LoVo (cell line): ENCODE measurements at regions not wholly inside any gene's neighbourhood (a gene's known extent, or its start where the extent isn't known, plus 50 kb on each side); places are given as distances from the start of the nearest gene placed in this dataset.
"Not testable (repeated sequence)": the region's sequence is repeated elsewhere in the genome, so short reads cannot be mapped to it uniquely, and the experiment has no call there.

Source experiments
- DNase-seq: peaks from one replicate; pipeline ENCODE4 v3.0.0-alpha.2; 2016; ENCODE audit warnings: low spot score

DNA sequence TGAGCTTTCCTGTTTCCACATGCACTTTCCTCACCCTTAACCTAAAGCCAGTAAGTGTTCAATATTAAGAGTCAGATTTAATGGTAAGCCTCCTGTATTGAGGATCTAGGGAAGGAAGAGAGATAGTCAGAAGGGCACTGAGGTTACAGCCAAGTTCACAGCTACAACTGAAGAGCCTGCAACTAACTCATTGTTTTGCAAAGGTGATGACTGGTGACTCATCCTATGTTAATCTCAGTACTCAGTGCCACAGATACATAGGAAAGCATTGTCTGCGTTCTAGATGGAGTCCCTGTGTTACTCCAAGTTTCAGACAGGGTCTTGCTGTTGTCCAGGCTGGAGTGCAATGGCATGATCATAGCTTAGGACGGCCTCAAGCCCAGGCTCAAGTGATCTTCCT is 157.0 kb upstream of the RBM19 start:
- no peak for DNase-seq

DNA sequence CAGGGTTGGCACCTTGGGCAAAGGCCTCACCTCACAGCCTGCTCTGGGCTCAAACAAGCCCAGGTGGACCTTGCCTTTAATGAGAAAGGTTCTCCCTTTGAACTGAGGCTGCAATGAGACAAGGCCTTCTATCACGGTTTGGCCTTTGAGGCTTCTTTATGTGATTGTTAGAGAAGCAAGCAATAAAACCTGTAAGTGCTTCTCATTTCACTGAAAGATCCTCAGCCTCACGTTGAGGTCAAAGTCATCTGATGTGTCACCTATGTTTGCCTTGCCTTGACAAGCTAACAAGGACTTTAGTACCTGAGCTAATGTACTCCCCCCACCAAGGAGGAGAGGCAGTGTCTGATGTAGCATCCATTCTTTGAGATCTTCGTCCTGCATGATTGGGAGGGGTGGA is 155.9 kb upstream of the RBM19 start:
- DNase-seq: no peak

DNA sequence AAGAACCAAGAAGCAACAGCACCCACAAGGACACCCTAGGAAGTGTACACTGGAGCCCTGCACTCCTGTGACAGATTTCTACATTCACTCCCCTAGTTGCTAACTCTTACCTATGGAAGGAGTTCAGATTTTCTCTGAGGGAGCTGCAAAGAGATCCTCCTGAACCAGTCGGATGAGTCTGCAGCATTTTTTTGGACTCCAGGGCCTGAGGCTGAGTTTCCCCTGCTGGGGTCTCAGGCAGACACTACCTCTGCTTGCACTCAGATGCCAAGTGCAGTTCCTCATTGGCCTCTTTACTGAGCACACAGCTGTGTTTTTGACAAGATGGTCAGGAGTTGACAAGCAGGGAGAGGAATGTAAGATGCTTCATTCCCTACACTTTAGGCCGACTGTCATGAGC is 153.2 kb upstream of the RBM19 start:
- no peak for DNase-seq

DNA sequence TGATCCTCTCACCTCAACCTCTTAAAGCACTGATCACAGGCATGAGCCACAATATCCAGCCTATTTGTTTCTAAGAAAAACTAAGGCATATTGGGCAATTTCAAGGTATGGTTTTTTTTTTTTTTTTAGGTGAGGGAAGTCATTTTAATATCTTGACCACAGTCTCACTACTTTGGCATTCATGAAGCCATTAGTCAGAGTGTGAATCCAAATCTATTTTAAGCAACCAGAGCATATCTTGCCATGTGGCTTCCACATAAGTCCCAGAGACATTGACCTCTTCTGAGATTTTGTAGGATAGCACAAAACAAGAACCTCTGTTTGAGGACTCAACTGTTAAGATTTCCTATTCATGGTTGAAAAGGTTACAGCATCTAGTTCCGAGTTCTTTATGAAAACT is 130.3 kb upstream of the RBM19 start:
- no peak for DNase-seq

DNA sequence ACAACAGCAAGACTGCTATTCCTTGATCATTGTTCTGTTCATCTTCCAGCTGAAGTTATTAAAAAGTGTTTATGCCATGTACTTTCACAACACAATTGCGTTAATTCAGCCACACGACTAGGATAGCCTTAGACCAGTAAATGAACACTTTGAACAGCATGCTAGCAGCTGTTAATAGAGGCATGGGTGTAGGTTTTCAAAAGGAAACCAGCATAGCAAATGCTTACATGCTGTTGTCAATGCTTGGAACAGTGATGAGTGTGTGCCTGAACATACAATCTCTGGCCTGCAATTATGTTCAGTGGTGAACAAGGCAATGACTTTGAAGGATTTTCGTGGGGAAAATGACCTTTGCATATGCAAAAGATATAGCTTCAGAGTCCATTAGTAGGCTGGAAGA is 127.4 kb upstream of the RBM19 start:
- no peak for DNase-seq

DNA sequence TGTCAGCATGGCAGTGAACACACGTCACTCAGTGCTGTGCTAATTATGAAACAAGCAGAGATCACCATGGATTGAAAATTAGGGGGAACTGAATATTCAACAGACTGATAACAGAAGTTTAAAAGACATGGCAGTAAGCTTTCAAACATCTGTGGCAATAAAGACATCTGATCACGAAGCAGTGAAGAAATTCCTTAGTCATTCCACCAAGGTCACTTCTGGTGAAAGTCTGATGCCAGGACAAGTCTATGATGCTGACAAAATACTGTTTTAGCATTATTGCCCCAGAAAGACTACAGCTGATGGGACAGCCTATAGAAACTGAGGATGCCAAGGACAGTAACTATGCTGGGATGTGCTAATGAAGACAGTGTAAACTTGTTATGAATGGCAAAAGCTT is 126.9 kb upstream of the RBM19 start:
- no peak for DNase-seq

DNA sequence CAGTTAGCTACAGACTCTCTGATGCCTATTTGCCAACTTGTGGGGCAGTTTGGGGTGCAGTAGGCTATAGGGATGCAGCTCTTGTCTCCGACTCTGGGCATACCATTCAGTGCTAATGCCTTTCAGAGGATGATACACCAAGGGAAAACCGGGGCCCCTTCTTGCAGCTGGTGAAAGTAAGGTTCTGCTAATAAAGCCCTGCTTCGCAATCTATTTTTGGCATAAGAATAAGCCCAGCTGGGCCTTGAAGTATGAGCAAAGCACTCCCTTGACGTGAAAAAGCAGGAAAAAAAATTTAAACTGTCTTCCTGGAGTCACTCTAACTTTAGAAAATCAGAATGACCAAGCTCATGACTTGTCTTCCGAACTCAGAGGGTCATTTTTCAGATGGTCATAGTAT is 124.1 kb upstream of the RBM19 start:
- no peak for DNase-seq

DNA sequence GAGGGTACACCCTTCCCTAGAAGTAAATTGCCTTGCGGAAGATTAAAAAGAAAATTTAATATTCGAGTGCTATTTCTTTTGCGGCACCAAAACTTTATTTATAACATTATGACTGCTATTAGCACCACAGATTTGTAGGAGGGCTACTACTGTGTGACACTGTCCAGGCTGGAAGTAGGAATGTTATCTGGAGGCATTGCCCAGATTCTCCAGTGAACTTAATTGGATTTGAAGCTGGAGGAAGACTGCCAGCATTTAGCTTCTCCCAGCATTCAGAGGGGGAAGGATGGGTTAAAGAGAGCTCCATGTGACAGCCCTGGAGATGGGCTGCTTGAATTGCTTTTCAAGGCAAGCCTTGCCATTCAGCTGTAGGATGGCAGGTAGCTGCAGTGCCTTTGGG is 107.0 kb upstream of the RBM19 start:
- no peak for DNase-seq

DNA sequence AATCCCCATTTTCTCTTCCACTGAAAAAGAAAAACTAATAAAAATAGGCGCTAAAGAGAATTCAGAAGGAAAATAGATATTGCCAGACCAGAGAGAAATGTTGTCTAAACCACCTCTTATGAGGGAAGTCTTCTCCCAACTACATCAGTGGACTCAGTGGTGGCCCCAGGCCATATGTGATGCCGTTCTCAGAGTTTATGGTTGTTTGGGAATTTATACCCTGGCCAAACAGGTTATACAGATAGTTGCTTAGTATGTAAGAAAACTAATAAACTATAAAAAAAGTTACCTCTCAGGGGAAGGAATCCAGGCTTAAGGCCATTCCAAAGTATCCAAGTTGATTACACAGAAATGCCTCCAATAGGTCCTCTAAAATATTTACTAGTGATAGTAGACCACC is 103.4 kb upstream of the RBM19 start:
- no peak for DNase-seq

DNA sequence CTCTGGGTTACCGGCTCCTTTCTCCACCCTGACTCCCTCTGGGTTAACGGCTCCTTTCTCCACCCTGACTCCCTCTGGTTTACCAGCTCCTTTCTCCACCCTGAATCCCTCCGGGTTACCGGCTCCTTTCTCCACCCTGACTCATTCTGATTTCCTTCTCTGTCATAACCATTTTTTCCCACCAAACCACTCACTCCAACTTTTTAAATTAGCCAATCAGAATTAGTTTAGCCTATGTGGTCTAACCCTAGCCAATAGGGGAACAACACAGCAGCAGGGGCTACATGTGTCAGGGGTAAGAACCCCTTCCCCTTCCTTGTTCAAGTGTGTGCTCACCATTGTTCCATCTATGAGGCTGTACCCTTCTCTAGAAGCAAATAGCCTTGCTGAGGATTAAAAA is 98.4 kb upstream of the RBM19 start:
- DNase-seq: no peak

DNA sequence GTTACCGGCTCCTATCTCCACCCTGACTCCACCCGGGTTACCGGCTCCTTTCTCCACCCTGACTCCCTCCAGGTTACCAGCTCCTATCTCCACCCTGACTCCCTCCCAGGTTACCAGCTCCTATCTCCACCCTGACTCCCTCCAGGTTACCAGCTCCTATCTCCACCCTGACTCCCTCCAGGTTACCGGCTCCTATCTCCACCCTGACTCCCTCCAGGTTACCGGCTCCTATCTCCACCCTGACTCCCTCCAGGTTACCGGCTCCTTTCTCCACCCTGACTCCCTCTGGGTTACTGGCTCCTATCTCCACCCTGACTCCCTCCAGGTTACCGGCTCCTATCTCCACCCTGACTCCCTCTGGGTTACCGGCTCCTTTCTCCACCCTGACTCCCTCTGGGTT is 97.9 kb upstream of the RBM19 start:
- not testable (repeated sequence) for DNase-seq

DNA sequence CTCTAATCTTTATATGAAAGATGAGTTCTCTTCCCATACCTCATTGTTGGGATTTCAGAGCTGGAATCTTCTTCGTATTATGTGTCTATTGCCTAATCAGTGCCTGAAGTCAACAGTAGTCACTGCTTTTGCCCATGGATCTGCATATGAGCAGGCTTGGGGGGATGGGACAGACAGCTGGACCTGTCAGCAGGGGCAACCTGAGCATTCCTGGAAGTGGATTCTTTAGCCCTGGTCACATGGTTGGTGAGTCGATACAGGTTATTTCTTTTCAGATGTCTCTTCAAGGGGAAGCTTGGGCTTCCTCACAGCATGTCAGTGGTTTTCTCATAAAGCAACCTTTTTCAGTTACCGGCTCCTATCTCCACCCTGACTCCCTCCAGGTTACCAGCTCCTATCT is 97.3 kb upstream of the RBM19 start:
- no peak for DNase-seq

DNA sequence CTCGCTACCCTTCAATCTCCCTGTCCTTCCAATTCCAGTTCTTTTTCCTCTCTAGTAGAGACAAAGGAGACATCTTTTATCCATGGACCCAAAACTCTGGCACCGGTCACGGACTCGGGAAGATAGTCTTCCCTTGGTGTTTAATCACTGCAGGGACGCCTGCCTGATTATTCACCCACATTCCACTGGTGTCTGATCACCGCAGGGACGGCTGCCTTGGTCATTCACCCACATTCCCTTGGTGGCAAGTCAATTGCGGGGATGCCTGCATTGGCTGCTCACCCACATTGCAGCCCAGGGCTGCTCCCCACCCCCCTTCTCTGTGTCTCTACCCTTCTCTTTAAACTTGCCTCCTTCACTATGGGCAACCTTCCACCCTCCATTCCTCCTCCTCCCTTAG is 90.2 kb upstream of the RBM19 start:
- not testable (repeated sequence) for DNase-seq

DNA sequence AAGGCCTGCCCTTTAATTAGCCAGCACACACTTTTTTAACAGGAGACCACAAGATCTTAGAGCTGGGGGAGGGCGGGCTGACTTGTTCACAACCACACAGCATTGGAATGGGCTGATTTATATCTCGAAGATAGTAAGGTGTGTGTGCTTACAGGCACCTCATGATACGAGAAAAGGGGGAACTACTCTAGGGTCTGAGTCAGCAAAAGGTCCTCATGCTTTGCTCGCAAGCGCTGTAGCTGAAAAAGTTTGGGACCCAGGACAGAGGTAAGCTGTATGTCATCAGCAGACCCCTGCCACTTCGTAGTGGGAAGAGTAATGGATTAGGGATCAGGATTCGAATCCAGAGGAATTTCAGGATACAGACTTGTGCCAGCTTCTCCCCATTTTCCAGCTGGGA is 88.9 kb upstream of the RBM19 start:
- DNase-seq: no peak

DNA sequence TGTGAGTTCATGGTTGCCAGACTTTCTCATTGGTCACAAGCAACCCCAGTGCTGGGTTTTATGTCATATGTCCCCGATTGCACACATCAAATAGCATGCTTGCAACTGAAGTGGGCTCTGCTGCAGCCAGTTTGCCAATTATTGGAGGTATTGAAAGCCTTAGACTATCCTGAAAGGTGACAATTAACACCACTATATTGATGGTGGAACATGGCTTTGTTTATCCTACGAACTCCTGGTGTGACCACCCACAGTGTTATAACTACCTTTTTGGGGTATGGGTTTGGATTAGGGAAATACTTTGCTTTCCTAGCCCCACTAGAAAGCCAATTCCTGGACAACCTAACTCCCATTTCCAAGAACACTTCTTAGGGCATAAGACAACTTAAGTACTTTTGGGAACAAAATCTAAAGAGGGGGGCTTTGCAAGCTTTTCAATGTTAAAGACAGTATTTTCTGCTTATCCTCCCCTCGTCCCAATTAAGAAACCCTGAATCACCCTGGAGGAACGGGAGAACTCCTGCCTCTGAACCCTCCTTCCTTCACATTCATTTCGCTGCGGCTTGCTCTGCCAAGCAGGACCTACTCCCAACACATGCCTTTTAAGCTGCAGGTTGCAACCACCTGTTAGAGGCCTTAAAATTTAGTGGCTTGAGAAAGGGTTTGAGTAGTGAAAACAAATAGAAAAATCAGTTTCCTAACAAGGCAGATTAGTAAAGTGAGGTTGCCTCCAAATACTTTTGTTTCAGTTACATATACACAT is 80.3 kb upstream of the RBM19 start:
- DNase-seq: no peak

DNA sequence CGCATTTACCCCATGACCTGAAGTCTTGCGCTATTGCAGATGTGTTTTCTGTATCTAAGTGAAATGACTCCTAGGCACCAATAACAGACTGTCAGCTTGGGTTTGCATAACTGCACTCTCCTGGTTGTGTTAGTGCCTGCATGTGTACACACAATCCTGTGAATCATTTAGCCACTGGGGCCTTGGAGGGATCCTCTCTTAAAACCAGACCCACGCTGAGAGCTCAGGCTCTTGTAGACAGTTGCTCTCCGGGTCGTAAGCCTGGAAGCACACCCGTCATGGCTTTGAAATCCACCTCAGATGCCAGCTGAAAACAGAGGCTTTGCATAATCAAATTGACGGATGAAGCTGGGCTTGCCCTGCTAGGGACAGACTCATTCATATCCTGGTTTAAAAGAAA is 79.2 kb upstream of the RBM19 start:
- DNase-seq: no peak

DNA sequence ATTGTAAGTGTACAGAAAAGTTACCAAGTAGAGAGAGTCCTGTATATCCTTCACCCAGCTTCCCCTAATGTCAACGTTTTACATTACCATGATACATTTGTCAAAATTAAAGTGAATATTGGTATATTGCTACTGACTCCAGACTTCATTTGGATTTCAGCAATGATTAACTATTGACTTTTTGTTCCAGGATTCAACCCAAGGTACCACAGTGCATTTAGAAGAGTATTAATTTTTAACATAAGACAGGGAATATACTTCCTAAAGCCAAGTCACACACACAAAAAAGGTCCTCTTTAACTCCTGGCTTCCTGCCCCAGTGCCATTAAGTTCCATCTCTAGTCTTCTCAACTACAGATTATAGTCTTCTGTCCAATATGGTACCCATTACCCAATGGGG is 75.5 kb upstream of the RBM19 start:
- DNase-seq: no peak

DNA sequence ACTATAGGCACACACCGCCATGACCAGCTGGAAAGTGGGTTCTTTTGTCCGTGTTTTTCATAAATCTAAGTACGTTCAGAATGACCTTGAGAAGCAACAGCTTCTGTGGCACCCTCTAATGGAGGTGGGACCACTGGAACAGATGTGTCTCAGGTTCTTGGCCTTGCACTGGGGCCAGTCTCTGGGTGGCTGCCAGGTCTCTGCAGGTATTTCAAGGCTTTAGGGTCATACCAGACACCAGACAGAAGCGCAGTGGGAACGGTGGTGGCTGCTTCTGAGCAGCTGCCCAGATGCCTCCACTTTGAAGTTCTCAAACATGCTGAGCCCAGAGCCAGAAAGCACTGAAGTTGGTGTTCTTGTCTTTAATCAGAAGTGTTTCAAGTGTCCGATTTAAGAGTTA is 75.0 kb upstream of the RBM19 start:
- DNase-seq: no peak

DNA sequence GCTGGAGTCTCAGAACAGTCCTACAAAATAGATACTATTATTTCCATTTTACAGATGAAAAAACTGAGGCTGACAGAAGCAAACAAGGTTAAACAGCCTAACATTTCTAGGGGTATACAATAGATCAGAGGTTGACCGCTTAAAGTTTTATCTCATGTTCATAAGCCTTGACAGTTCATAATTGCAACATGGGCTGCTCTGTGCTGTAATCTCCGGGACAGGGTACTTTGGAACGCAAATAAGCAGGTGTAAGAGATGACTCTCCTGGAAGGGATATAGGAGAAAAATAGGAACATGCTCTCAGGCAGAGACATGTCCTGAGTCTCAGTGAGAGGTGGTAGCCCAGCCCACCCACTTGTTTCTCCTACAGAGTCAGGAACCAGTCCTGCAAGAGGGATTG is 72.8 kb upstream of the RBM19 start:
- DNase-seq: no peak

DNA sequence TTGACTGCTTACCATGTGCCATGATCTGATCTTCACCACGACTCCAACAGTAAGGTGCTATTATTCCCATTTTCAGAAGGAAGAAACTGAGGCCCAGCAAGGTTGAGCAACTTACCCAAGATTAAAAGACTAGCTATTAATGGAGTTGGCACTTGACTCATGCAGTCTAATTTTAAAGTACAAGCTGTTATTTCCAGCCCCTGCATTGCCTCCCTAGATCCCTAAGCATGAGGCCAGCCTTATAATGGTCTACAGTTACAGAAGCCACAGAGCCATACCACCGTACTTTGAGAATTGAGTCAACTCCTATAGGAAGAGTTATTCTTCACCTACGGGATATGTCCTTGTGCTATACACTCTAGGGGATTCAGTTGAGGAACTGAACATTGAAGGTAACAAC is 66.7 kb upstream of the RBM19 start:
- no peak for DNase-seq

DNA sequence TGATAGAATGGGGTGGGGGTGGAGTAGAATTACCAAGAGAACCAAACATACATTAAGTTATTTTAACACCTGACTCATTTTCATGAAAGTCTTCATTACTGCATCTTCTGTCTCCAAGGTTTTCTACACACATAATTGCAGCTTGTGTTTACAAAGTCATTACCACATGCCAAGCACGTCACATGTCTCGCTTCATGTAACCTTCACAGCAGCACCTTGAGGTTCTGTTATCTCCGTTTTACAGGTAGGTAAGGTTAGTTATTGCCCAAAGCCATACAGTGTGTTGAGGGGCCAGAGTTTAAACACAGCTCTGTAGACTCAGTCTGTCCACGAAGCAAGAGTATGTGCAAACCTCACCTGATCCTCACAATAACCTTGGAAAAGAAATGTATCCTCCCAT is 64.3 kb upstream of the RBM19 start:
- DNase-seq: no peak

DNA sequence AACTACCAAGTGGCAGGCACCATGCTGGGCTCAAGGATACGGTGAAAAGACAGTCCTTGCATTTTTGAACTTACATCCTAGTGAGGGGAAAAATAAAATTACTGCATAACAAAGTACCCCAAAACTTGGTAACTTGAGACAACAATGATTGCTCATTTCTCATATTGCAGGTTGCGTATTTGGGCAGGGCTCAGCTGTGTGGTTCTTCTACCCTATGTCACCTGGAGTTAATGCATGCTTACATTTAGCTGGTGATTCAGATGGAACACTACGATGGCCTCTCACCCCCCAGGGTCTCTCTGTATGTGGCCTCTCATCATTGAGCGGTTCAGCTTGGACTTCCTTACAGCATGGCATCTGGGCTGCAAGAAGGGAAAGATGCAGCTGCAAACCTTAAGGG is 60.7 kb upstream of the RBM19 start:
- DNase-seq: no peak

DNA sequence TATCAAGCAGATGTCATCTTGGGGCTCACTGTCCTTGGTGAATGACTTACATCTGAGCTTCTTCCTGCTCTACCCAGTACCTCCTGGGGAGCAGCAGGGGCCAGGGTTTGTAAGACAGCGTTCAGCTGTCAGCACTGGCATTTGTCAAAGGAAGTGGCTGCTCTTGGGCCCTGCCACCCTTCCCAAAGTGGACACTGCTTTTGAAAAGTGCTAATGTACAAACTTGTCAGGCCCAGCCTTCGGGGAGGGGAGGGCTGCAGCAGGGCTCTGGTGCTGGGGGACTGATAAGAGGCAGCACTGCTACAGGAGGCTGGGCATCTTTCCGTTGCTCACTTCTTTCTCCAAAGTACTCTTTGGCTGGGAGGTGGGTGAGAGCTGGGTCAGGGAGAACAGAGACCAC is 59.8 kb upstream of the RBM19 start:
- no peak for DNase-seq

DNA sequence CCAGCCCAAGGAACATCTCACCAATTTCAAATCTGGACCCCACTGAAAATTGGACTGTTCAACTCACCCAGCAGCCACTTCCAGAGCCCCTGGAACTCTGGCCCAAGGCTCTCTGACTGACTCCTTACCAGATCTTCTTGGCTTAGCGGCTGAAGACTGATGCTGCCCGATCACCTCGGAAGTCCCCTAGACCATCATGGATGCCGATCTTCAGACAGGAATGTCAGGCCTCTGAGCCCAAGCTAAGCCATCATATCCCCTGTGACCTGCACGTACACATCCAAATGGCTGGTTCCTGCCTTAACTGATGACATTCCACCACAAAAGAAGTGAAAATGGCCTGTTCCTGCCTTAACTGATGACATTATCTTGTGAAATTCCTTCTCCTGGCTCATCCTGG is 56.0 kb upstream of the RBM19 start:
- DNase-seq: not testable (repeated sequence)

DNA sequence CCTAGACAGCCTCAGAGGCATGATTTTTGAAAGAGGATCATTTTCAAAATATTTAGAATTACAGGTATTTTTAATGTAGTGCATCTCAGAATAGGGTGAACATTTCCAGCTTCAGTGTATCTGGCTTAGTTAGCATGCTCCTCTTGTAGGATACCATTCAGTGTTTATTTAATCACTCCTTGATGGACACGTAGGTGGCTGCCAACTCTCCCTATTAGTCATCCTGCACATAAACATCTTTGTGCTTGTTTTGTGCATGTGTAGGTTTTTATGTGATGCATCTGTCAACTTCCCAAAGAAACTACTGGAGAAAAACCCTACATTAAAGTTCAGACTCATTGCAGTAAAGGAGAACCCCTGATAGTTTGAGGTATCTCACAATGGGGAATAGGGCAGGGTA is 52.5 kb upstream of the RBM19 start:
- DNase-seq: no peak
